Suprapubic skin (tissue), 3 donors: ENCODE measurements at regions not wholly inside any gene's neighbourhood (a gene's known extent, or its start where the extent isn't known, plus 50 kb on each side); places are given as distances from the start of the nearest gene placed in this dataset.

ENCODE experiments used
- CTCF ChIP-seq, 2 donors: fragments of 200-600 bp in 1 of 2; fragments of 450-650 bp in 1 of 2; sonication (generic) in 1 of 2; IDR thresholded peaks; one replicate each; pipeline ENCODE4 v1.5.1; 2016 to 2019; ENCODE audit warnings: antibody characterized with exemption in 2 of 2, mild to moderate bottlenecking in 1 of 2, moderate library complexity in 1 of 2
- POLR2A ChIP-seq, 2 donors: fragments of 450-650 bp; IDR thresholded peaks; one replicate each; pipeline ENCODE4 v1.6.1; 2017; ENCODE audit warnings: antibody characterized with exemption in 2 of 2, mild to moderate bottlenecking in 2 of 2, moderate library complexity in 2 of 2

- TF ChIP-seq CTCF (IDR thresholded peaks at IDR 0.05) (no peak), POLR2A (IDR thresholded peaks at IDR 0.05) (no peak)
These were observed 136.8 kb upstream of the WNT4 start for GRCh38 chr1:22279735-22280134.
